IMR-90 (cell line): ENCODE measurements at regions not wholly inside any gene's neighbourhood (a gene's known extent, or its start where the extent isn't known, plus 50 kb on each side); places are given as distances from the start of the nearest gene placed in this dataset.

Source experiments
- ATAC-seq: fragments of 200-7000 bp; cut with Tn5 transposase; 2 replicates; pipeline ENCODE4 v1.9.1; 2020; ENCODE audit warnings: low read depth, mild to moderate bottlenecking, moderate library complexity
- BruUV-seq: library from RNA; stranded (reverse); fragments of 400-500 nt; replicated peaks from 2 replicates; lab custom pipeline; 2021; lab: Mats Ljungman, UMichigan
- CTCF ChIA-PET: fragments of 300-600 bp; formaldehyde crosslinking; extraction: SDS; loops from one replicate; lab custom pipeline; 2021; ENCODE audit warnings: antibody characterized with exemption; lab: Yijun Ruan, JAX
- POLR2A ChIA-PET: fragments of 300-600 bp; sonication (Branson Sonifier 250); formaldehyde crosslinking; loops from one replicate; lab custom pipeline; 2022; ENCODE audit warnings: antibody characterized with exemption; ENCODE audit not compliant: unreplicated experiment; lab: Charles Lee
- DNase-seq: peaks from one replicate; pipeline ENCODE4 v3.0.0; 2013
- H2AFZ ChIP-seq: replicated peaks from 2 replicates; pipeline ENCODE3; 2013; ENCODE audit warnings: low read length, mild to moderate bottlenecking; ENCODE audit not compliant: poor library complexity
- H2AK5ac ChIP-seq: 2 replicates; pipeline ENCODE4 v1.6.1; 2013; ENCODE audit warnings: low read depth, low read length, inconsistent platforms
- H2AK9ac ChIP-seq: replicated peaks from 2 replicates; pipeline ENCODE3; 2013; ENCODE audit warnings: mild to moderate bottlenecking, low read depth, low read length, moderate library complexity; ENCODE audit not compliant: poor library complexity
- H2BK120ac ChIP-seq: 2 replicates; pipeline ENCODE4 v1.6.1; 2013; ENCODE audit warnings: low read depth, low read length, inconsistent platforms
- H2BK15ac ChIP-seq: 3 replicates; pipeline ENCODE4 v1.6.1; 2013; ENCODE audit warnings: low read depth, low read length, inconsistent platforms
- H2BK20ac ChIP-seq: 2 replicates; pipeline ENCODE4 v1.6.1; 2013; ENCODE audit warnings: low read depth, mild to moderate bottlenecking, inconsistent platforms, low read length, moderate library complexity
- H2BK5ac ChIP-seq: 2 replicates; pipeline ENCODE4 v1.6.1; 2013; ENCODE audit warnings: mild to moderate bottlenecking, low read depth, low read length, inconsistent platforms; ENCODE audit not compliant: poor library complexity, severe bottlenecking
- H3K14ac ChIP-seq: replicated peaks from 2 replicates; pipeline ENCODE4 v1.6.1; 2013; ENCODE audit warnings: low read depth, low read length, inconsistent platforms
- H3K18ac ChIP-seq: 2 replicates; pipeline ENCODE4 v1.6.1; 2013; ENCODE audit warnings: low read depth, low read length, control low read depth
- H3K23ac ChIP-seq: 2 replicates; pipeline ENCODE4 v1.6.1; 2013; ENCODE audit warnings: low read depth, low read length, inconsistent platforms
- H3K27ac ChIP-seq: 2 replicates; pipeline ENCODE4 v1.5.1; 2013; ENCODE audit warnings: mild to moderate bottlenecking, control low read depth, low read length; ENCODE audit not compliant: insufficient read depth
- H3K27me3 ChIP-seq: 2 replicates; pipeline ENCODE4 v1.6.1; 2013; ENCODE audit warnings: low read length; ENCODE audit not compliant: control insufficient read depth, insufficient read depth
- H3K36me3 ChIP-seq: 2 replicates; pipeline ENCODE4 v1.6.1; 2013; ENCODE audit warnings: low read length, mixed read lengths; ENCODE audit not compliant: control insufficient read depth, insufficient read depth
- H3K4ac ChIP-seq: 2 replicates; pipeline ENCODE4 v1.6.1; 2013; ENCODE audit warnings: low read depth, low read length, inconsistent platforms
- H3K4me1 ChIP-seq: 2 replicates; pipeline ENCODE4 v1.6.1; 2013; ENCODE audit warnings: low read length, mixed read lengths; ENCODE audit not compliant: control insufficient read depth, insufficient read depth
- H3K4me2 ChIP-seq: 2 replicates; pipeline ENCODE4 v1.6.1; 2013; ENCODE audit warnings: low read depth, mild to moderate bottlenecking, control low read depth, low read length, moderate library complexity
- H3K4me3 ChIP-seq: 2 replicates; pipeline ENCODE4 v1.5.1; 2013; ENCODE audit warnings: low read depth, mild to moderate bottlenecking, control low read depth, low read length, moderate library complexity; ENCODE audit not compliant: insufficient read depth
- H3K56ac ChIP-seq: 2 replicates; pipeline ENCODE4 v1.6.1; 2013; ENCODE audit warnings: low read length, inconsistent platforms; ENCODE audit not compliant: insufficient read depth; ENCODE audit errors: extremely low read depth
- H3K79me1 ChIP-seq, 2 experiments: 2 replicates each; pipeline ENCODE4 v1.6.1; 2013; ENCODE audit warnings: low read length in 2 of 2, inconsistent platforms in 1 of 2, low read depth in 1 of 2
- H3K9ac ChIP-seq: 2 replicates; pipeline ENCODE4 v1.6.1; 2013; ENCODE audit warnings: low read depth, low read length, control low read depth
- H3K9me1 ChIP-seq: 2 replicates; pipeline ENCODE4 v1.6.1; 2013; ENCODE audit warnings: low read length, inconsistent platforms; ENCODE audit not compliant: insufficient read depth
- H3K9me3 ChIP-seq: 2 replicates; pipeline ENCODE4 v1.6.1; 2013; ENCODE audit warnings: low read length; ENCODE audit not compliant: control insufficient read depth, insufficient read depth
- H4K20me1 ChIP-seq: 2 replicates; pipeline ENCODE4 v1.6.1; 2013; ENCODE audit warnings: low read length, inconsistent platforms; ENCODE audit not compliant: insufficient read depth
- H4K5ac ChIP-seq: 2 replicates; pipeline ENCODE4 v1.6.1; 2013; ENCODE audit warnings: mild to moderate bottlenecking, low read depth, low read length, control low read depth
- H4K8ac ChIP-seq, 2 experiments: 2 replicates each; pipeline ENCODE4 v1.6.1; 2013; ENCODE audit warnings: low read depth in 2 of 2, low read length in 2 of 2, control low read depth in 1 of 2, inconsistent platforms in 1 of 2
- H4K91ac ChIP-seq: 2 replicates; pipeline ENCODE4 v1.6.1; 2013; ENCODE audit warnings: low read depth, low read length, inconsistent platforms; ENCODE audit not compliant: insufficient read depth
- BHLHE40 ChIP-seq: fragments of 150-350 bp; IDR thresholded peaks from 2 replicates; pipeline ENCODE4 v1.6.1; 2016; ENCODE audit warnings: mild to moderate bottlenecking, low read depth, low read length
- CEBPB ChIP-seq: IDR thresholded peaks from 2 replicates; pipeline ENCODE4 v1.6.1; 2012; ENCODE audit warnings: low read depth, low read length, improper control_type of control experiment
- CHD1 ChIP-seq: IDR thresholded peaks from 2 replicates; pipeline ENCODE4 v1.6.1; 2012; ENCODE audit warnings: low read depth, low read length, improper control_type of control experiment
- CTCF ChIP-seq: conservative IDR thresholded peaks from 2 replicates; pipeline ENCODE4 v1.5.1; 2012; ENCODE audit warnings: mild to moderate bottlenecking, low read depth, low read length, improper control_type of control experiment
- ELK1 ChIP-seq: fragments of 150-350 bp; IDR thresholded peaks from 2 replicates; pipeline ENCODE4 v1.6.1; 2016; ENCODE audit warnings: low read depth, mild to moderate bottlenecking, low read length, moderate library complexity, borderline replicate concordance
- FOS ChIP-seq: fragments of 150-350 bp; IDR thresholded peaks from 2 replicates; pipeline ENCODE4 v1.6.1; 2016; ENCODE audit warnings: low read depth, low read length
- MAFK ChIP-seq: IDR thresholded peaks from 2 replicates; pipeline ENCODE4 v1.6.1; 2012; ENCODE audit warnings: low read depth, low read length, improper control_type of control experiment
- MAZ ChIP-seq: IDR thresholded peaks from 2 replicates; pipeline ENCODE4 v1.6.1; 2012; ENCODE audit warnings: low read depth, mild to moderate bottlenecking, low read length, improper control_type of control experiment, moderate library complexity, borderline replicate concordance
- MXI1 ChIP-seq: IDR thresholded peaks from 2 replicates; pipeline ENCODE4 v1.6.1; 2012; ENCODE audit warnings: low read depth, mild to moderate bottlenecking, low read length, moderate library complexity, borderline replicate concordance
- NFE2L2 ChIP-seq: fragments of 150-350 bp; IDR thresholded peaks from 2 replicates; pipeline ENCODE4 v1.6.1; 2016; ENCODE audit warnings: low read depth, mild to moderate bottlenecking, low read length
- POLR2A ChIP-seq: IDR thresholded peaks from 2 replicates; pipeline ENCODE4 v1.6.1; 2012; ENCODE audit warnings: mild to moderate bottlenecking, low read depth, low read length
- RAD21 ChIP-seq: IDR thresholded peaks from 2 replicates; pipeline ENCODE4 v1.6.1; 2012; ENCODE audit warnings: low read length, improper control_type of control experiment
- RCOR1 ChIP-seq: IDR thresholded peaks from 2 replicates; pipeline ENCODE4 v1.6.1; 2012; ENCODE audit warnings: mild to moderate bottlenecking, low read length, improper control_type of control experiment; ENCODE audit not compliant: insufficient replicate concordance
- RFX5 ChIP-seq: IDR thresholded peaks from 2 replicates; pipeline ENCODE4 v1.8.0; 2012; ENCODE audit warnings: low read depth, mild to moderate bottlenecking, low read length, moderate library complexity
- SMC3 ChIP-seq: fragments of 150-350 bp; IDR thresholded peaks from 2 replicates; pipeline ENCODE4 v1.6.1; 2016; ENCODE audit warnings: low read depth, mild to moderate bottlenecking, antibody characterized with exemption, low read length, moderate library complexity
- USF2 ChIP-seq: fragments of 150-350 bp; IDR thresholded peaks from 2 replicates; pipeline ENCODE4 v1.6.1; 2017; ENCODE audit warnings: mild to moderate bottlenecking, antibody characterized with exemption, low read length, low read depth
- WGBS, 2 experiments: methylation state at CpG; one replicate each; pipeline versions ENCODE4 v1.1.5 to v1.1.7; 2013; ENCODE audit warnings: missing lambda C conversion rate in 2 of 2; ENCODE audit not compliant: insufficient read length in 1 of 2; ENCODE audit errors: extremely low coverage in 2 of 2; 5-methylcytosine and 5-hydroxymethylcytosine counted together
- dilution Hi-C: fragments of 300-500 bp; cut with HindIII; formaldehyde crosslinking; loops from one replicate; pipeline ENCODE4 v1.14.3; 2018; ENCODE audit warnings: low sequenced_read_pairs; ENCODE audit not compliant: unreplicated experiment
- in situ Hi-C: fragments of 300-500 bp; cut with MboI; formaldehyde crosslinking; loops from 3 replicates; pipeline ENCODE4 v1.14.3; 2019; ENCODE audit warnings: low sequenced_read_pairs, inconsistent platforms, mixed read lengths
- intact Hi-C: fragments of 100-400 bp; cut with micrococcal nuclease; formaldehyde crosslinking; loops from 2 replicates; pipeline ENCODE4 v1.10.0; 2022

GRCh38 chr2:201977651-201978050 lies 56.0 kb upstream of the FZD7 start (continued):
- TF ChIP-seq NFE2L2 = no peak

GRCh38 chr2:201978333-201978732 lies 55.3 kb upstream of the FZD7 start:
- no peak overlapping the region for H2AFZ ChIP-seq
- H3K9me3 ChIP-seq = no peaks in the 10 kb centered on the region
- ChIA-PET POLR2A (no interaction called here), CTCF (no interaction called here)
- no peaks in the 10 kb centered on the region for H3K36me3 ChIP-seq
- no peak overlapping the region for H3K23ac ChIP-seq
- peaks cover 2% of the 10 kb centered on the region; the same call in 1 of the 2 replicates for H3K4me1 ChIP-seq
- H2BK20ac ChIP-seq = no peak overlapping the region
- intact Hi-C loops (no loop called here), in situ Hi-C loops (no loop called here), dilution Hi-C loops (no loop called here)
- H3K4me3 ChIP-seq = no peak overlapping the region
- no peak overlapping the region for H3K27ac ChIP-seq
- ATAC-seq (no peak), DNase-seq (no peak)
- H2AK5ac ChIP-seq = no peak overlapping the region
- no peaks in the 10 kb centered on the region for H4K20me1 ChIP-seq
- TF ChIP-seq CEBPB = no peak
- no peak for TF ChIP-seq POLR2A
- no peak for TF ChIP-seq RFX5
- TF ChIP-seq BHLHE40 = no peak
- TF ChIP-seq CHD1 = no peak
- TF ChIP-seq MXI1 = no peak
- TF ChIP-seq MAFK = no peak
- no peak for TF ChIP-seq NFE2L2
- no peak for TF ChIP-seq USF2
- no peak for TF ChIP-seq FOS
- no peak for TF ChIP-seq SMC3
- no peak for TF ChIP-seq ELK1
- TF ChIP-seq RAD21 = no peak
- no peak for TF ChIP-seq MAZ
- no peak for TF ChIP-seq CTCF
- no peak for TF ChIP-seq RCOR1
- H4K5ac ChIP-seq = no peak overlapping the region
- H2BK15ac ChIP-seq = no peak overlapping the region; the same call in 2 of the 3 replicates
- H4K91ac ChIP-seq = no peak overlapping the region
- H2BK5ac ChIP-seq = no peak overlapping the region
- no peak overlapping the region for H3K4ac ChIP-seq
- H3K79me1 ChIP-seq = no peaks in the 10 kb centered on the region
- no peak overlapping the region for H4K8ac ChIP-seq
- H2BK120ac ChIP-seq = no peak overlapping the region
- no CpG with 5 or more reads among the region's 4 CpGs for WGBS, 2 experiments
- H3K9me1 ChIP-seq = no peaks in the 10 kb centered on the region
- H2AK9ac ChIP-seq = no peak overlapping the region
- no TSS peak for BruUV-seq
- H3K18ac ChIP-seq = no peak overlapping the region
- H3K56ac ChIP-seq = no peak overlapping the region
- no peak overlapping the region for H3K14ac ChIP-seq
- no peak overlapping the region for H3K9ac ChIP-seq
- 0 out of 2 replicates have a peak, but pooled peaks cover 2% of the 10 kb centered on the region for H3K27me3 ChIP-seq
- H3K4me2 ChIP-seq = no peak overlapping the region
